NCI-H82 treated with DMSO at 0.1 percent for 48 hours (cell line): ENCODE measurements at regions not wholly inside any gene's neighbourhood (a gene's known extent, or its start where the extent isn't known, plus 50 kb on each side); places are given as distances from the start of the nearest gene placed in this dataset.
A peak's percentile ranks its signal among the peaks of the same experiment; 100 is the strongest.
"Not testable (repeated sequence)": the region's sequence is repeated elsewhere in the genome, so short reads cannot be mapped to it uniquely, and the experiment has no call there.

ENCODE experiments used
- DNase-seq: peaks from one replicate; lab custom pipeline; 2025; ENCODE audit not compliant: unreplicated experiment; lab: John Stamatoyannopoulos, UW

GRCh38 chr3:144502402-144502801 is 530.8 kb downstream of the DIPK2A start:
- DNase-seq: no peak

DNA sequence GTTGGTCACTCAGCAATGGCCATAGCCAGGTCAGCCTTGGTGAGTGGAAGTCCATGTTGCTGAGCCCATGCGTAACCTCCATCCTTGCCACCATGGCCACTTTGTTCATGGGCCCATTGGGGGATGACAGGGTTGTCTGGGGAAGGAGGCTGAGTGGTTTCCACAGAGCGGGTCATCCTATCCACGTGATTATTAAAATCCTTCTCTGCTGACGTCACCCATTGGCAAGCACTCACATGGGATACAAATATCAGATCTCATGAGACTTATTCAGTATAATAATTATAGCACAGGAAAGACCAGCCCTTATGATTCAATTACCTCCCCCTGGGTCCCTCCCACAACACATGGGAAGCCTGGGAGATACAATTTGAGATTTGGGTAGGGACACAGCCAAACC is 534.8 kb downstream of the DIPK2A start:
- not testable (repeated sequence) for DNase-seq

GRCh38 chr3:144511346-144511745 is 539.7 kb downstream of the DIPK2A start:
- DNase-seq: no peak

GRCh38 chr3:144516026-144516425 is 544.4 kb downstream of the DIPK2A start:
- DNase-seq: no peak

- DNase-seq: no peak
Observed at GRCh38 chr3:144516589-144516988, 545.0 kb downstream of the DIPK2A start.

DNA sequence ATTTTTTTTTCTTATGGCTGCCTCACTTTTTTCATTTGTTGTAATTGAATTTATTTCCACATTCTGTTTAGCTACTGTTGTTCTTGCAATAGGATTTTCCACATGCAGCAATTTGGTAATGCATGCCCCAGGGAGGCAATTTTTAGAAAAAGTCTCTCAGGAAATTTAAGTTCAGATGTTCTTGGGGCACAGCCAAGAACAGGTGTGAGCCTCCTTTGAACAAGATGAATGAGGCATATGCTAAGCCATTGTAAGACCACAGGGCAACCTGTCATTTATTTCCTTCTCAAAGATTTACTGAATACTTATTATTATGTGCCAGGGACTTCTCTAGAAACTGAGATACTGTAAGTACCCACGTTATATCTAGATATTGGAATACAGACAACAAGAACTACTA is 549.5 kb downstream of the DIPK2A start:
- no peak for DNase-seq

DNA sequence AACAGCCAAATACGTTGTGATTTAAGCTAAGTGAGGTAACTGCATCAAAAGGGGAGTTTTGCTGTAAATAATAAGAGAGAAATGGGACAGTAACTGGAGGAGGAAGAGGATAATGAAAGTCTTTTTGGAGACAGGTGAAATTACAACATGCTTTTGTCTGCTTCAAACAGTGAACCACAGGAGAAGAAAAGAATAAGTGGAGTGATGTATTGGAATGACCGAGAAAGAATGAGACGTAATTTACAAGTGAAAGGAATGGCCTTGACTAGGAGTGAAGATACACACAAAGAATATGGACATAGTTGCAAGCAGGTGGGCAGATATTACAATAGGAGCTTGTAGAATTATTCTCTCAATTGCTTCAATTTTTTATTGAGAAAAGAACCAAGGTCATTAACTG is 550.8 kb downstream of the DIPK2A start:
- no peak for DNase-seq

- no peak for DNase-seq
Observed at GRCh38 chr3:144523396-144523795, 551.8 kb downstream of the DIPK2A start.

GRCh38 chr3:144524531-144524930 is 552.9 kb downstream of the DIPK2A start:
- no peak for DNase-seq

- no peak for DNase-seq
Observed at GRCh38 chr3:144529566-144529965, 557.9 kb downstream of the DIPK2A start.

DNA sequence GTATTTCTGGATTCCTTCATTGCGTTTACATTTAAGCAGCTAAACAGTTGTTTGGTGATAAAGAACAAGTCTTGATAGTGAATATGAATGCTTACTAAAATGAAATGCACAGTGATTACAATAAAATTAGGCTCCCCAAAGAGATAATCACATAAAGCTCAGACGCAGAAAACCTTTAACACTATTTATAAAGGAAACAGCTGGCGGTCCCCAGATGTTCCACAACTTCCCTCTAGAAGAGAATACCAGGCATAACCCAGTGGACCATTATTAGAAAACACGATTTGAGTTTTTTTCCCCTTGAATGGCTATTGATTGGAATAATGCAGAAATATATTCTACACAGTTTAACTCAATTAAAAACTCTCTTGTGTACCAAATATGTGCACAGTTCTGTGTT is 573.2 kb downstream of the DIPK2A start:
- DNase-seq: no peak

GRCh38 chr3:144546539-144546938 is 574.9 kb downstream of the DIPK2A start:
- no peak for DNase-seq

- no peak for DNase-seq
Observed at GRCh38 chr3:144548346-144548745, 576.7 kb downstream of the DIPK2A start.

- no peak for DNase-seq
Observed at GRCh38 chr3:144549166-144549565, 577.5 kb downstream of the DIPK2A start.

GRCh38 chr3:144552346-144553057 is 580.9 kb downstream of the DIPK2A start:
- DNase-seq: no peak

DNA sequence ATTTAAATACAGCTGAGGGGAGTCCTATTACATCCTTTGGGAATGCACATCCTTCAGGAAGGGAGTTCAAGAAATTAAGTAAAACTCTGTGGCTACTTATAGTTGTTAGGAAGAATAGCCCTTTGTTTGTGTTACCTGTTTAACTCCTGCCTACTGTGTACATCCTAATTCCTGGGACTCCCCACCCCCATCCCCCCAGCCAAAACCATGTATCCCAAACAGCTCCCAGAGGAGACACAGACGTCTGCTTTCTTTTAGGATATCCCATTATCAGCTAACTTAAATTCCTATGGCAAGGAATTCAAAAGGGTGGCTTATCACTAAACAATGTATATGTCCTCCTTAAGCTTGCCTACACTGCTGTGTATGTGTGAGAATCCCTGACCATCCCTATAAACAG is 581.7 kb downstream of the DIPK2A start:
- no peak for DNase-seq

- no peak for DNase-seq
Observed at GRCh38 chr3:144554889-144555288, 583.3 kb downstream of the DIPK2A start.

GRCh38 chr3:144556392-144556791 is 584.8 kb downstream of the DIPK2A start:
- DNase-seq: no peak

GRCh38 chr3:144557515-144557914 is 585.9 kb downstream of the DIPK2A start:
- DNase-seq: no peak

DNA sequence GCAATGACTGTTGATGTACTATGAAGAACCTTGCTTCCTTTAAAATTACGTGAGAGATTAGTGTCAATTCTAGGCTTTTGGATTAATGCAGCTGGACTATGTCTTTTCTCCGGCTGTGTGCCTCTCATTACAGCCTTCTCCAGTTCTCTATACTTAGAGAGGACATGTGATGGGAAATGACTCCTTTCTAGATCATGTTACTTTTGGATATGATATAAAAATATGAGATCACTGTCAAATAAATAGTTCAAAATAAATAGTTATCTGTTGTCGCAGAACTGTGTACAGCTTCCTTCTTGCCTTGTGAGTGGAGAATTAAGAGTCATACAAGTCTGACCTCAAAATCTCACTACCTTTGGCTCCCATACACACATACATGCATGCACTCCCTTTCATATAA is 592.4 kb downstream of the DIPK2A start:
- DNase-seq: peak; percentile 6

DNA sequence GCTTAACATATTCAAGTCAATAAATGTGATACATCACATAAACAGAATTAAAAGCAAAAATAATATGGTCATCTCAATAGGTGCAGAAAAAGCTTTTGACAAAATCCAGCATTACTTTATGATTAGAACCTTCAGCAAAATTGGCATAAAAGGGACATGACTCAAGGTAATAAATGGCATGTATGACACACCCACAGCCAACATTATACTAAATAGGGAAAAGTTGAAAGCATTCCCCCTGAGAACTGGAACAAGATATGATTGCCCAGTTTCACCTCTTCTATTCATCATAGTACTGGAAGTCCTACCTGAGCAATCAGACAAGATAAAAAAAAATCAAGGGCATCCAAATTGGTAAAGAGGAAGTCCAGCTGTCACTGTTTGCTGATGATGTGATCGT is 594.7 kb downstream of the DIPK2A start:
- DNase-seq: no peak

GRCh38 chr3:144569651-144570050 is 598.0 kb downstream of the DIPK2A start:
- DNase-seq: no peak

DNA sequence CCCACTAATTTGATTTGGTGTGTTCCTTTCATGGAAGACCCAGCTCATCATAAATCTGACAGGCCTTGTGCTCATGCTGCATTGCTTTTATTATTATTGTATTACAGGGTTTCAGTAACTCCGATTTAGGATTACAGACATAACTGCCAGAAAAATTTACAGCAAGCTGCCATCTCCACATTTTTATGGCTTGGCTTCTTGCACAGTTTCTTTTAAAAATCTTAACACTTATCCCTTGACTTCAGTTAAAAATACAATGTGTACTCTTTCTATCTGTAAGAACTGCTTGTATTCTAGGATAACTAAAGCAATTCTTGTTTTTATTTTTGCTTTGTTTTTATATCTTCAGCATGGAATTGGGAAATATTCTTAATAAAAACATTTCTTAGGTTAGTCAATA is 612.2 kb downstream of the DIPK2A start:
- no peak for DNase-seq
